Memory B cell (primary cell): ENCODE measurements at regions not wholly inside any gene's neighbourhood (a gene's known extent, or its start where the extent isn't known, plus 50 kb on each side); places are given as distances from the start of the nearest gene placed in this dataset.
"Not testable (repeated sequence)": the region's sequence is repeated elsewhere in the genome, so short reads cannot be mapped to it uniquely, and the experiment has no call there.

Experiments used
- ATAC-seq: fragments of 150-1000 bp; cut with Tn5 transposase; 2 replicates; pipeline ENCODE4 v1.10.0; 2021; ENCODE audit warnings: low read depth, mild to moderate bottlenecking, moderate library complexity
- DNase-seq, 2 donors: peaks; one replicate each; pipeline ENCODE4 v3.0.0; 2022; ENCODE audit warnings: low spot score in 2 of 2
- H3K27ac Mint-ChIP-seq: one replicate; pipeline ENCODE4 v1.8.0; 2022; ENCODE audit warnings: mild to moderate bottlenecking, moderate library complexity, mixed read lengths
- H3K27me3 Mint-ChIP-seq: one replicate; pipeline ENCODE4 v1.8.0; 2022; ENCODE audit warnings: mixed read lengths
- H3K36me3 Mint-ChIP-seq: one replicate; pipeline ENCODE4 v1.8.0; 2022; ENCODE audit warnings: mild to moderate bottlenecking, mixed read lengths
- H3K4me1 Mint-ChIP-seq: one replicate; pipeline ENCODE4 v1.8.0; 2022; ENCODE audit warnings: mixed read lengths
- H3K4me3 Mint-ChIP-seq: one replicate; pipeline ENCODE4 v1.8.0; 2022; ENCODE audit warnings: mild to moderate bottlenecking, moderate library complexity, mixed read lengths
- H3K9me3 Mint-ChIP-seq: one replicate; pipeline ENCODE4 v1.8.0; 2022; ENCODE audit warnings: mixed read lengths

- Mint-ChIP-seq H3K27me3 (no peaks in the 10 kb centered on the region), H3K27ac (no peak overlapping the region), H3K36me3 (no peaks in the 10 kb centered on the region), H3K4me1 (no peaks in the 10 kb centered on the region), H3K4me3 (no peak overlapping the region), H3K9me3 (peaks cover 1% of the 10 kb centered on the region)
- DNase-seq (no peak), ATAC-seq (no peak)
Observed at GRCh38 chr13:90447034-90447733, 900.3 kb upstream of the MIR17HG start.

GRCh38 chr13:90447734-90448101 is 899.8 kb upstream of the MIR17HG start:
- H3K4me1 Mint-ChIP-seq, result no peaks in the 10 kb centered on the region
- no peak overlapping the region for H3K4me3 Mint-ChIP-seq
- H3K27ac Mint-ChIP-seq, result no peak overlapping the region
- H3K27me3 Mint-ChIP-seq, result no peaks in the 10 kb centered on the region
- no peak for ATAC-seq
- no peak for DNase-seq
- no peaks in the 10 kb centered on the region for H3K36me3 Mint-ChIP-seq
- peaks cover 1% of the 10 kb centered on the region for H3K9me3 Mint-ChIP-seq

DNA sequence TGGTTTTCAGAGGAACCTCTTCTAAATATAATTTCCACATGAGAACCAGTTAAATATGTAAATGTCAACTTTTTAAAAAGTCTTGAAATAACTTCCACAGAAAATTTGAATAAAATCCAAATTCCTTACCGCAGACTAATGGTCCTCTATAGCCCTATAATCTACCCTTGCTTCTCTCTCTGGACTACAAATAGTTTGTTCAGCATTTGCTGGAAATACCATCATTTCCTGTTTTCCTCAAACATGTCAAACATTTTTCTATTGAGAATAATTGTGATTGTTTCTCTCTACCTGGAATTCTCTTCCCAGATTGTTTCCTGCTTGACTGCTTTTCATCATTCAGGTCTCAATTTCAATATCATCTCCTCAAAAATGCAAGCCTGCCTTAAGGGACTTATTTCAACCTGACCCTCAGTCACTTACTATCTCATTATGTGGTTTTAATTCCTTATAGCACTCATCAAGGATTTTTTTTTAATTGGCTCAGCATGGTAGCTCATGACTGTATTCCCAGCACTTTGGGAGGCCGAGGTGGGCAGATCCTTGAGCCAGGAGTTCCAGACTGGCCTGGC is 898.9 kb upstream of the MIR17HG start:
- Mint-ChIP-seq H3K27me3 (no peaks in the 10 kb centered on the region), H3K27ac (no peak overlapping the region), H3K9me3 (peaks cover 1% of the 10 kb centered on the region), H3K4me3 (no peak overlapping the region), H3K4me1 (no peaks in the 10 kb centered on the region), H3K36me3 (no peaks in the 10 kb centered on the region)
- DNase-seq (no peak), ATAC-seq (no peak)

- no peaks in the 10 kb centered on the region for H3K36me3 Mint-ChIP-seq
- peaks cover 2% of the 10 kb centered on the region for H3K9me3 Mint-ChIP-seq
- ATAC-seq (no peak), DNase-seq (no peak)
- H3K27ac Mint-ChIP-seq, result no peak overlapping the region
- no peaks in the 10 kb centered on the region for H3K4me1 Mint-ChIP-seq
- no peaks in the 10 kb centered on the region for H3K27me3 Mint-ChIP-seq
- no peak overlapping the region for H3K4me3 Mint-ChIP-seq
Observed at GRCh38 chr13:90453342-90453741, 894.1 kb upstream of the MIR17HG start.

- no peaks in the 10 kb centered on the region for H3K36me3 Mint-ChIP-seq
- no peaks in the 10 kb centered on the region for H3K27me3 Mint-ChIP-seq
- H3K4me1 Mint-ChIP-seq, result no peaks in the 10 kb centered on the region
- peaks cover 4% of the 10 kb centered on the region for H3K9me3 Mint-ChIP-seq
- no peak overlapping the region for H3K4me3 Mint-ChIP-seq
- no peak overlapping the region for H3K27ac Mint-ChIP-seq
- ATAC-seq, result no peak
- no peak for DNase-seq
Observed at GRCh38 chr13:90454002-90454636, 893.4 kb upstream of the MIR17HG start.

GRCh38 chr13:90455067-90455466 is 892.4 kb upstream of the MIR17HG start:
- Mint-ChIP-seq H3K4me1 (no peaks in the 10 kb centered on the region), H3K36me3 (no peaks in the 10 kb centered on the region), H3K4me3 (no peak overlapping the region), H3K27me3 (no peaks in the 10 kb centered on the region), H3K27ac (no peak overlapping the region), H3K9me3 (peaks cover 6% of the 10 kb centered on the region)
- ATAC-seq (no peak), DNase-seq (no peak)

DNA sequence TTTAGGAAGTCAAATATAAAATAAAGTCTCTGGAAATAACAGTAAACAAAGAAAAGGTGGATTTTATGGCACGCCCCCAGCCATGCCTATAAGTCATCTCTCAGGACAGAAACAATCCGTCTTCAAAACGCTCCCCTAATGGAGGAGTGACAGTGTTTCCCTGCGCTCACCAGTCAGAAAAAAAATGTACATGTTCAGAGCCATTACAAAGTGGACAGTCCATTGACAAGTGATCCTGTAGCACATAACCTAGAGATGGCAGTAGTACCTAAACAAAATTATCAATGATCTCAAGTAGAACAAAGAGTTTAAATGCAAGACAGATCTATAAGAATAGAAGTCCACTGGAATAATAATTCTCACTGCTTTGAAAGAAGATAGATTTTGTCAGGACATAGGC is 891.7 kb upstream of the MIR17HG start:
- no peak for ATAC-seq

GRCh38 chr13:90461398-90461797 is 886.1 kb upstream of the MIR17HG start:
- DNase-seq (no peak), ATAC-seq (no peak)
- H3K4me1 Mint-ChIP-seq, result no peaks in the 10 kb centered on the region
- no peaks in the 10 kb centered on the region for H3K36me3 Mint-ChIP-seq
- H3K4me3 Mint-ChIP-seq, result no peak overlapping the region
- no peaks in the 10 kb centered on the region for H3K27me3 Mint-ChIP-seq
- H3K9me3 Mint-ChIP-seq, result peaks cover 9% of the 10 kb centered on the region
- H3K27ac Mint-ChIP-seq, result no peak overlapping the region

More for the DNA sequence above, 891.7 kb upstream of the MIR17HG start:
- Mint-ChIP-seq H3K9me3 (peaks cover 7% of the 10 kb centered on the region), H3K36me3 (no peaks in the 10 kb centered on the region), H3K4me3 (no peak overlapping the region), H3K27me3 (no peaks in the 10 kb centered on the region), H3K27ac (no peak overlapping the region), H3K4me1 (no peaks in the 10 kb centered on the region)
- no peak for DNase-seq

DNA sequence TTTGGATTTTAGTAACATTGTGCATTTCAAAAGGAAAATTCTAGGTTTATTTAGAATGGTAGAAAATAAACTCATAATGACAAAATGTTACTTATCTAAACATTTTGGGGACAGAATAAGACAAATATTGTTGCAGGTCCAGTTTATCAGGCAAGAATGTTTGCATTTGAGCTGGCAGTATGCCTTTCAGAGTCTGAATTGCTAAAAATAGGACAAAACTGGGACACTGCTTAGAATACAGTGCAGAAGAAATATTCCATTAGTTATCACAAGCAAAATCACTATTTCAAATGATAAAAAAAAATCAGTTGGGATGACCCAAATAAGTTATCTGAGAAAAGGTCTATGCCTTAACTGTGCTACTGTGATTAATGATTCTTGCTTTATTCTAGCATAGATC is 870.3 kb upstream of the MIR17HG start:
- DNase-seq (no peak), ATAC-seq (no peak)
- Mint-ChIP-seq H3K4me1 (no peaks in the 10 kb centered on the region), H3K27me3 (no peaks in the 10 kb centered on the region), H3K9me3 (peaks cover 9% of the 10 kb centered on the region), H3K4me3 (no peak overlapping the region), H3K27ac (no peak overlapping the region), H3K36me3 (no peaks in the 10 kb centered on the region)

GRCh38 chr13:90483906-90484305 is 863.6 kb upstream of the MIR17HG start:
- peaks cover 7% of the 10 kb centered on the region for H3K9me3 Mint-ChIP-seq
- ATAC-seq (no peak), DNase-seq (no peak)
- no peaks in the 10 kb centered on the region for H3K36me3 Mint-ChIP-seq
- no peaks in the 10 kb centered on the region for H3K27me3 Mint-ChIP-seq
- no peaks in the 10 kb centered on the region for H3K4me1 Mint-ChIP-seq
- no peak overlapping the region for H3K4me3 Mint-ChIP-seq
- no peak overlapping the region for H3K27ac Mint-ChIP-seq

DNA sequence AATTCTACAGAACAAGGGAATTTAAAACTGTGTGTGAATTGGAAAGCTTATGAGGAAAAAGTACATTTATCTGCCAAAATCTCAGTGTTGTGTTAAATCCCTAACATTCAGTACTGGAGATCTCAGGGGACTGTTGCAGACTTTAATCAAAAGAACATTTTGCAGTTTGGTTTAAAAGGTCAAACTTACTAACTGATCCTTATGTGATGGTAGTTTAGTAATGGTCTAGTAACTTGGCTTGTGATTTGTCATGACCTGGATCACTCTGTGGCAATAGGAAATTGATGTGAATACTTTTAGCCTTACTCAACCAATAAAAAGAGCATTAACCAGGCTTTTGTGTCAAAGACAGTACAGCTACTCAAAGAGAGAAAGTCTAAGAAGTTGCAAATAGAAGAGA is 862.1 kb upstream of the MIR17HG start:
- H3K27ac Mint-ChIP-seq, result no peak overlapping the region
- ATAC-seq, result no peak
- DNase-seq, result no peak
- H3K9me3 Mint-ChIP-seq, result peaks cover 6% of the 10 kb centered on the region
- no peak overlapping the region for H3K4me3 Mint-ChIP-seq
- H3K4me1 Mint-ChIP-seq, result no peaks in the 10 kb centered on the region
- no peaks in the 10 kb centered on the region for H3K27me3 Mint-ChIP-seq
- no peaks in the 10 kb centered on the region for H3K36me3 Mint-ChIP-seq

DNA sequence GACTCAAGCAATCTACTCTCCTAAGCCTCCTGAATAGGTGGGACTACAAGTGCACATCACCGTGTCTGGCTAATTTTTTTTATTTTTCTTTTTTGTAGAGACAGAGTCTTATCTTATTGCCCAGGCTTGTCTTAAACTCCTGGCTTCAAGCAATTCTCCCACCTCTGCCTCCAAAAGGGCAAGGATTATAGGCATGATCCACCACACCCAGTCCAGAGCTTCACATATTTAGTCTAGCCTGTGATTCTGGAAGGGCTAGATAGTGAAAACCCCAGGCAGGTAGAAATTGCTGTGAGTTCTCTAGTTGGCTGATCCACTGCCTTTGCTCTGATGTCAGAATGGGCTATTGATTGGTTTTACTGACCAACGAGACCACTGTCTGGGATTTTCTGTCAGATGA is 854.6 kb upstream of the MIR17HG start:
- Mint-ChIP-seq H3K27me3 (no peaks in the 10 kb centered on the region), H3K4me3 (no peak overlapping the region), H3K9me3 (peaks cover 7% of the 10 kb centered on the region), H3K27ac (no peak overlapping the region), H3K4me1 (no peaks in the 10 kb centered on the region), H3K36me3 (no peaks in the 10 kb centered on the region)
- DNase-seq, result no peak
- no peak for ATAC-seq

- Mint-ChIP-seq H3K4me1 (no peaks in the 10 kb centered on the region), H3K4me3 (no peak overlapping the region), H3K36me3 (no peaks in the 10 kb centered on the region), H3K27me3 (no peaks in the 10 kb centered on the region), H3K27ac (no peak overlapping the region), H3K9me3 (peaks cover 9% of the 10 kb centered on the region)
- DNase-seq, result no peak
- no peak for ATAC-seq
Observed at GRCh38 chr13:90493667-90494066, 853.8 kb upstream of the MIR17HG start.

DNA sequence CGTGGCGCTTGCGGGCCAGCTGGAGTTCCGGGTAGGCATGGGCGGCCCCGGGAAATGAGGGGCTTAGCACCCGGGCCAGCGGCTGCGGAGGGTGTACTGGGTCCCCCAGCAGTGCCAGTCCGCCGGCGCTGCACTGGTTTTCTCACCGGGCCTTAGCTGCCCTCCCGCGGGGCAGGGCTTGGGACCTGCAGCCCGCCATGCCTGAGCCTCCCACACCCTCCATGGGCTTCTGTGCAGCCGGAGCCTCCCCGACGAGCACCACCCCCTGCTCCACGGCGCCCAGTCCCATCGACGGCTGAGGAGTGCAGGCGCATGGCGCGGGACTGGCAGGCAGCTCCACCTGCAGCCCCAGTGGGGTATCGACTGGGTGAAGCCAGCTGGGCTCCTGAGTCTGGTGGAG is 852.6 kb upstream of the MIR17HG start:
- H3K27me3 Mint-ChIP-seq, H3K4me1 Mint-ChIP-seq, H3K27ac Mint-ChIP-seq, DNase-seq, H3K9me3 Mint-ChIP-seq, H3K4me3 Mint-ChIP-seq, ATAC-seq, H3K36me3 Mint-ChIP-seq: not testable (repeated sequence)

- H3K27ac Mint-ChIP-seq, result no peak overlapping the region
- H3K4me3 Mint-ChIP-seq, result no peak overlapping the region
- DNase-seq (no peak), ATAC-seq (no peak)
- no peaks in the 10 kb centered on the region for H3K4me1 Mint-ChIP-seq
- peaks cover 2% of the 10 kb centered on the region for H3K9me3 Mint-ChIP-seq
- no peaks in the 10 kb centered on the region for H3K36me3 Mint-ChIP-seq
- H3K27me3 Mint-ChIP-seq, result no peaks in the 10 kb centered on the region
Observed at GRCh38 chr13:90498096-90498495, 849.4 kb upstream of the MIR17HG start.
